HG02759 (cell line): ENCODE measurements at regions not wholly inside any gene's neighbourhood (a gene's known extent, or its start where the extent isn't known, plus 50 kb on each side); places are given as distances from the start of the nearest gene placed in this dataset.

Experiments used
- ATAC-seq: cut with Tn5 transposase; IDR thresholded peaks from one replicate; pipeline ENCODE4 v1.9.1; 2021; ENCODE audit warnings: mild to moderate bottlenecking, moderate library complexity; ENCODE audit not compliant: unreplicated experiment

DNA sequence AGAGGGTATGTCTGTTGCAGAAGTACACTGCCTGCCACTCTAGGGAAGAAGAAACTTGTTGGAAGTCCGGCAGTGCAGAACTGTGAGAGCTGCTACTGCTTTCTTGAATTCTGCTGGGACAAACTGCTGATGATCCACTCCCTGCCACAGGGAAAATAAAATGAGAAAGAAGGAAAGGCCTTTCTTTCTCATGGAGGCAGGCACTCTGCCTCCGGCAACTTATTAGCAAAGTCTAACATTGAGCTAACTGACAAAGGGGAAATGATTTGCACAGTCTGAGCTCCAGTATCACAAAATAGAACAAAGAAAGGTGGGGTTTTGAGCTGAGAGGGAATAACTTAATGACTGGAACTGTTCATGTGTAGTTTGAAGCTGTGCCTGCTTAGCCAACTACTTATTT, 134.6 kb downstream of the AASDHPPT start:
- no peak for ATAC-seq

- ATAC-seq: no peak
Measured at GRCh38 chr11:106216281-106216680, 138.8 kb downstream of the AASDHPPT start.

DNA sequence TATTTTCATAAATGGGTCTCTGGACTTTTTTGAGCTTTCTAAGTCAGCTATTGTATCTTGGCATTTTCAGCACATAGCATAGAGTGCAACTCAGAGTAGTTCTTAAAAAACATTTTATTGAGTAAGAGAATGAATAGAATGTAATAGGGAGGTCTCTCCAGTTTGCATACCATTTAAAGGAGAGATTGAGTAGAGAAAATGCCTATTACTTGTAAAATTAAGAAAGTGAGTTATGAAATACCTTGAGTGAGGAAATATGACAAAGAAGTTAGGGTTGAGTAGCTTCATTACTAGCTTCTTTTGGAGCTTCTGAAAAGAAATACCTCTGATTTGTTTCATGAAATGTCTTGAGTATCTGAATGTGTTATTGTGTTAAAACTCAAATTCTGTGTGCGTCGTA, 140.0 kb downstream of the AASDHPPT start:
- ATAC-seq: no peak

- no peak for ATAC-seq
Measured at GRCh38 chr11:106218106-106218505, 140.6 kb downstream of the AASDHPPT start.

DNA sequence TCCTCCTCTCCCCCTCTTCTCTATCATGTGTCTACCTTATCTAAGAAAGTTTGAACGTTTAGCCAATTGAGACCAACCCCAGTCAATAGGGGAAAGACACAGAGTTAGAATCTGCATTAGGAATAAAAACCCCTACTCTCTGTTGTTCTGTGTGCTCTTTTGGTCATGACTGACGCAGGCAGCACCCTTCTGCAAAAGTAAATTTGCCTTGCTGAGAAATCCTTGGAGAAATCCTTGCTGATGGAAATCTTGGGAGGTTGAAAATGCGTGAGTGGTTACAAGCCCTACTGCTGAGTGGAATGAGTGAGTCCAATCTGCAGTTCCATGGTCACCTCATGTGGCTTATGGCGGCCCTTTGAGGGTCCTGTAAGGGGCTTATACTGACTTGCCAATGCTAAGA, 145.2 kb downstream of the AASDHPPT start:
- ATAC-seq: no peak

GRCh38 chr11:106224172-106224571, 146.7 kb downstream of the AASDHPPT start:
- no peak for ATAC-seq

DNA sequence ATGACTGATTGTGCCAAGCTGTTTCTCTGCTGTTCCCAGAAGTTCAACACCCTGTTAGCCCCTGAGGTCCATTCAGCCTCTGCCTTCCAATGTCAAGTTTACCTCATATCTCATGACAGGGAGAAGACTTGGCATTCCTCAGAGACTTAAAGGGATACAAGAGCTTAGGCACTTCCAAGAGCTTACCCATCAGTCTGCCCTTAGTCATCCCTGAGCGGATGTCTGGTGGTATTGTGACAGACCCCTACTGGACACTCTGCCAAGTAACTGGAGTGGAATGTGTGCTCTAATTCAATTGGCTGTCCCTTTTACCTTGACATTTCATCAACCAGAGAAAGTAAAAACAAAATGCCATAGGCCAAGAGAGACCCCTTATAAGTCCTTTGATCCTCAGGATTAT, 151.5 kb downstream of the AASDHPPT start:
- ATAC-seq: no peak

GRCh38 chr11:106231591-106231990, 154.1 kb downstream of the AASDHPPT start:
- no peak for ATAC-seq

GRCh38 chr11:106233191-106233590, 155.7 kb downstream of the AASDHPPT start:
- no peak for ATAC-seq

DNA sequence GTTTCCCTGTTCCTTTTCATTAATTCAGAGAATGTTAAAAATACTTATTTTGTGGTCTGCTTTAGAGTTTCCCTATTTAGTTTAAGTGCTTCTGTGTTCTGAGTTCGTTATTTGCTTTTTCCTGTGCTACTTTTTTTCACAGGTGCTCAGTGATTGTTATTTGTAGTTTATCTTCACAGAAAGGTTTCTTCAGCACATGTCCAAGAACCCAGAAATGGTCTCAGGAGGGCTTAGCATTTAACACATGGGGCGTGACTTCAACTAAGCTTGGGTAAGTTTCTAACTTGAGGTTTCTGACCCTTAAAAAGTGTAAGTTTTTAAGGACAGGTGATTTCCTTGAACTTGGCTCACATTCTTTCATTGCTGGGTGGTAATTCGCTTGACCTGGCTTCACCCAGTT, 157.3 kb downstream of the AASDHPPT start:
- no peak for ATAC-seq

DNA sequence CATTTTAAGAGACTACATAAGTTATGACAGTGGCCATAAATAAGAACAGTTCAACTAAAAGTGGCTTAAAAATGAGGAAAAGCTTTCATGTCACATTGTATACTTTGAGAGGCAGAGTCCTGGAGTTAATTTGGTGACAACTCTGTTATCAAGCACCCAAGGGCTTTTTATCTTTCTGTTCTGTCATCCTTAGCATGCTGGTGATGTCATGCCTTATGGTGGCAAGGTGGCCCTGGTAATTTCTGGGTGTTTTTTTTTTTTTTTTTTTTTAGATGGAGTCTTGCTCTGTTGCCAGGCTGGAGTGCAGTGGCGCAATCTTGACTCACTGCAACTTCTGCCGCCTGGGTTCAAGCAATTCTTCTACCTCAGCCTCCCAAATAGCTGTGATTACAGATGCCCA, 158.8 kb downstream of the AASDHPPT start:
- ATAC-seq: no peak

GRCh38 chr11:106238704-106239360, 161.4 kb downstream of the AASDHPPT start:
- ATAC-seq: no peak

DNA sequence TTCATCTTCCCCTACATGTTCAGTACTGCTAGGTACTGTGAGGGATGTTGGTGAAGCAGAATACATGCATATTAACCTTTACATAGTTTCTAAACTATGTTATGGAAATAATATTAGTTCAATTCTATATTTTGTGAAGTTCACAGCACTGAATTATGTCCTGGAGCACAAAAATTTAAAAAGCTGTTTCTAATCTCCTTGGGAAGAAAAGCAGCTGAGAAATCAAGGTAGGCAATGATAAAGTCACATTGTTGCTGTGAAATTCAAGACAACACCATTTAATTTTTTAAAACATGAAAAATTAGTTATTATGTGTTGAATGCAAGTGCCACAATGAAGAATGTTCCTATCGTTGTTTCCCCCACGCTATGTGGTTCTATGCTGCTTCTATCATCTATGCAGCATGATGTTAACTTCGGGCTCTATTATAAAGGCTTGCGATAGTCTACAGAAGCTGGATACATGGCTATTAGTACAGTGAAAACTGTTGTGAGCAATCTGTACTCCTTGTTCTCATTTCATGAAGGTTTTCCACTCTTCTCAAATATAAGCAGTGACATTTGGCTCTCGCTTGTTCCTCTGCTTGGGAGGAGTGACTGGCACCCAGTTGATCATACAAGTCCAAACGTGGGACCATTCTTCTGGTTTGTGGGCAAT, 164.3 kb downstream of the AASDHPPT start:
- no peak for ATAC-seq

DNA sequence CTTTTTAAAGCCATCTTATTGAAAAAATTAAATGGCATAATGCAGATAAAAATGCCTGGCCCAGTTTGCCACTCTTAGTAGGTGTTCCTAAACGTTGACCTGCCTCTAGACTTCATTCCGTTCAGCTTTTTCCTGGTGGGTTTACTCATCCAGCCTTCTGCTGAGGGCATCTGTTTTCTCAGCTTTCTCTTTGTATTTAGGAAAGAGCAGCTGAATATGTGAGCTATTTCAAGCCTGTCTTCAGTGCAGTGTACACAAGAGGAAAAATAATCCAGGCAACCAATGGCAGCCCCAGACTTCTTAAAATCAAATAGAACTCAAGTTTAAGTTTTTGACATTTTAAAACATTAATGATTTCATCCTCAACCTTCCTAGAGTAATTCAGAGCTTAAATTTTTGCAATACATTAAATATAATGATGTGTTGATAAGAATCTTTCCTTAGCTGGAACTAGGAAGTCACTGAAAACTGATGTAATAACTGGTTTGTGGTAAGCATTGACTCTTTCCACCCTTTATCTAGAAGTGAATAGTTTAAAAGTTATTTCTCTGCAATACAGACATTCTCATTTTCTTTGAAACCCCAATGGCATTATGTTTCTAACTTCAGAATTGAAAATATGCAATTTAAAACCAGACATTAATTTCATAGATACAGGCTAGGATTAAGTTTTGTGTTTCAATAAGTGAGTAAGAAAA, 165.4 kb downstream of the AASDHPPT start:
- no peak for ATAC-seq

GRCh38 chr11:106246495-106246894, 169.0 kb downstream of the AASDHPPT start:
- no peak for ATAC-seq

GRCh38 chr11:106249617-106250239, 172.3 kb downstream of the AASDHPPT start:
- no peak for ATAC-seq

DNA sequence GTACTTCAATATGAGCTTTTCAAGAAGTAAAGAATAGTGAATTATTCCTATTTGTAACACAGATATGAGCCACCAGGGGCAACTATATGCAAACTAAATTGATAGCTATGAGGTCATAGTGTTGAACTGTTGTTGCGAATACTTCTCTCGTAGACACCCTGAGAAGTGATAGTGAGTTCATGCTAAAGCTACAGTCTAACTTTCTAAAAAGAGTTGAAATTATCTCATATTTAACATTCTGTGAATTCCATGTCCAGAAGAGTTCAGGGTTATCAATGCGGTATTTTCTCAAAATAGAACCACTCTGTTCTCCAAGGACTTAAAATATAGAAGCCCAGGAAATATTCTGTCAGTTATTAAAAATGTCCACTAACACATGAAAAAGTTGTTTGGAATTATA, 185.4 kb downstream of the AASDHPPT start:
- no peak for ATAC-seq

DNA sequence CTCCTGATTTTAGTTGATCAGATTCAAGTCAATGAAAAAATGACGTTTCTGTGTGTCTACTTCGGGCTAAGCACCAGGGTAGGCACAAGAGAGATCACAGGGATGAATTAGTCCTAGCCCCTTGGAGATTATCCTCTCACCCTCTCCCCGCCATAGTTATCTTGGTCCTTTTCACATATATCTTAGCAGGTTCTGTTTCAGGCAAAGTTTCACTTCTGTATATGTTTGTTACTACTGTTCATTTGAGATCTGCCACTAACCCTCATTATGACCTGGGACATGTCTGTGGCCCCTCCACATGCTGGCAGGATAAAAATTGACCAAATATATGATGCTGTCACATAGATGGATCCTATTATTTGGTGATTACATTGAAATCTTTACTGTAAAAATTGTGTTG, 186.1 kb downstream of the AASDHPPT start:
- ATAC-seq: no peak

GRCh38 chr11:106271086-106271485, 193.6 kb downstream of the AASDHPPT start:
- no peak for ATAC-seq

- no peak for ATAC-seq
Measured at GRCh38 chr11:106271686-106272085, 194.2 kb downstream of the AASDHPPT start.

GRCh38 chr11:106275151-106275550, 197.7 kb downstream of the AASDHPPT start:
- no peak for ATAC-seq

- no peak for ATAC-seq
Measured at GRCh38 chr11:106276126-106276525, 198.7 kb downstream of the AASDHPPT start.
